BLaER1 (cell line): ENCODE measurements at regions not wholly inside any gene's neighbourhood (a gene's known extent, or its start where the extent isn't known, plus 50 kb on each side); places are given as distances from the start of the nearest gene placed in this dataset.

Source experiments
- H3K27ac ChIP-seq: shearing (Covaris generic); formaldehyde crosslinking; 2 replicates; pipeline ENCODE4 v1.8.1; 2022
- H3K27me3 ChIP-seq: shearing (Covaris generic); formaldehyde crosslinking; 2 replicates; pipeline ENCODE4 v1.8.1; 2022
- H3K36me3 ChIP-seq: shearing (Covaris generic); formaldehyde crosslinking; 2 replicates; pipeline ENCODE4 v1.8.1; 2022
- H3K4me1 ChIP-seq: shearing (Covaris generic); formaldehyde crosslinking; 2 replicates; pipeline ENCODE4 v1.8.1; 2022
- H3K4me2 ChIP-seq: shearing (Covaris generic); formaldehyde crosslinking; 2 replicates; pipeline ENCODE4 v1.8.1; 2022
- H3K4me3 ChIP-seq: shearing (Covaris generic); formaldehyde crosslinking; 2 replicates; pipeline ENCODE4 v1.8.1; 2022
- H3K9ac ChIP-seq: shearing (Covaris generic); formaldehyde crosslinking; 2 replicates; pipeline ENCODE4 v1.8.1; 2022
- H3K9me3 ChIP-seq: shearing (Covaris generic); formaldehyde crosslinking; 2 replicates; pipeline ENCODE4 v1.8.1; 2022
- H4K20me1 ChIP-seq: shearing (Covaris generic); formaldehyde crosslinking; 2 replicates; pipeline ENCODE4 v1.8.1; 2022
- Cebpa-rat ChIP-seq: shearing (Covaris generic); IDR thresholded peaks from 2 replicates; pipeline ENCODE4 v1.8.1; 2022

DNA sequence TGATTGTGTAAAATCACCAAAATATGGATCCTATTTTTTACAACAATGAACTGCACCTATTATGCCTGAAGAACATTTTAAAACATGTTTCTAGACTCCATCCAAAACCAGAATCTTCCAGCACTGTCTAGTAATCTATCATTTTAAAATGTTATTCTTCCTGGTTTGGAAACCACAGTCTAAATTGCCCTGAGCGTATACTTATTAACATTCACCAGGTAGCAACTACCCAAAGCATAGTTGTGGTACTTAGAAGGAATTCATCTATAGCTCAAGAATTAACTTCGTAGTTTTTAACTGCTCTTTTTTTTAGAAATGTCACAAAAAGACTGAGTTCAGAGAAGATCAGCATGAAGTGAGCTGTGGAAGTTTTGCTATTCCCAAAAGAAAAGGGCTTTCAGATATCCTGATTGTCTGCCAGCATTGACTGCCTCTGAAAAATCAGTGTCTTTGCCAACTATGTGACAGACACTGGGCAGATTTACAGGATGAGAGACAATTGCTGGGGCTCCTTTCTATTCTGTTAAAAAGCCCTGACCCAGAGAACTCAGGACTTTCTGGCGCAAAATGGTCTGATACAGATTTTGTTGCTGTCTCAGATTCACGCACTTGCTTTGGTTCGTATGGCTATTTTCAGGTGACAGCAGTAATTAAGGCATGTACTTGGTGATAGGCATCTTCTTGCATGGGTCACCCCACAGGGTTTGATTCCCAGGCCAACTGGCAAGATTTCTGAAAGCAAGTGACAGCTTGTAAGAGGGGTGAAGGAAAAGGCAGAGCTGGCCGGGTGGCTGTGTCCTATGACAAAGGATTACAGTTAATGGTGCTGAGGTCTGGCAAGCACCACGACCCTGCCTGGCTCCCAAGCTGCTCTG is 152.5 kb upstream of the RAI14 start:
- no peak overlapping the region for H3K4me2 ChIP-seq

DNA sequence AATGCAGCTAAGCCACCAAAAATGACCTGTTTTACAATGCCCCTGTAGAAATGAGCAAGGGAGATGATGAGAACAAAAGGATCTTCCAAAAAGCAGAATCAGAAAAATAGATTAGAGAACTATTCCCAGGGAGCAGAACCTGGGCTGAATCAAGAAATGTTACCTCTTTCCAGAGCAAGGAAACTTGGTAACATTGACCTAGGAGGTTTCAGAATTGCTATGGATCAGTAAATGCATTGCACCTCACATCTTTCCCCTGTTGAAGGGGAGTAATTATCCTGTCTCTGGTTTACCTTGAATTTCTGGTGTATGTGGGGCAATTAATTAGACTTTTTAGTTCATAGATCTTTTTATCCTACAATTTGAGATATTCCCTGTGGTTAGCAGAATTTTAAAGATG is 151.2 kb upstream of the RAI14 start:
- no peaks in the 10 kb centered on the region for H3K27me3 ChIP-seq
- H3K4me2 ChIP-seq: no peak overlapping the region
- peaks cover 15% of the 10 kb centered on the region for H3K4me1 ChIP-seq
- no peaks in the 10 kb centered on the region for H3K36me3 ChIP-seq
- TF ChIP-seq Cebpa-rat: no peak
- H3K4me3 ChIP-seq: no peak overlapping the region
- no peak overlapping the region for H3K9ac ChIP-seq
- H4K20me1 ChIP-seq: no peaks in the 10 kb centered on the region
- no peak overlapping the region for H3K27ac ChIP-seq
- H3K9me3 ChIP-seq: 0 out of 2 replicates have a peak, but pooled peaks cover 9% of the 10 kb centered on the region

More for the DNA sequence above, 152.5 kb upstream of the RAI14 start:
- Histone ChIP-seq H3K9me3 (0 out of 2 replicates have a peak, but pooled peaks cover 9% of the 10 kb centered on the region), H3K36me3 (no peaks in the 10 kb centered on the region), H3K27ac (no peak overlapping the region), H3K9ac (no peak overlapping the region), H3K4me3 (no peak overlapping the region), H3K4me1 (peaks cover 26% of the 10 kb centered on the region), H3K27me3 (no peaks in the 10 kb centered on the region), H4K20me1 (no peaks in the 10 kb centered on the region)
- no peak for TF ChIP-seq Cebpa-rat

DNA sequence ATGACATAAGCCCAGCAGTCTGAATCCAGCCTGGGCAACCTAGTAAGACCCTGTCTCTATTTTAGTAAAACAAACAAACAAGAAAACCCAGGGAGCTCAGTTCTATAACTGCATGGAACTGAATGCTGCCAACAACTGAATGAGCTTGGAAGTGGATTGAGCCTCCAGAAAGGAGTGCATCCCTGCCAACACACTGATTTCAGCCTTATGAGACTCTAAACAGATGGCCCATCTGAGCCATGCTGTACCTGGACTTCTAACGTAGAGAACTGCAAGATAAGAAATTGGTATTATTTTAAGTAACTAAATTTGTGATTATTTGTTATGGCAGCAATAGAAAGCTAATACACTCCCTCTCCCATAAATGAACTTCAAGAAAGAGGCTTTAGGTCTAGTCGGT is 150.4 kb upstream of the RAI14 start:
- TF ChIP-seq Cebpa-rat: no peak
- no peaks in the 10 kb centered on the region for H3K27me3 ChIP-seq
- H3K4me3 ChIP-seq: no peak overlapping the region
- H3K4me2 ChIP-seq: no peak overlapping the region
- H3K9me3 ChIP-seq: 0 out of 2 replicates have a peak, but pooled peaks cover 9% of the 10 kb centered on the region
- H3K36me3 ChIP-seq: no peaks in the 10 kb centered on the region
- peaks cover 9% of the 10 kb centered on the region for H3K4me1 ChIP-seq
- H3K9ac ChIP-seq: no peak overlapping the region
- no peaks in the 10 kb centered on the region for H4K20me1 ChIP-seq
- no peak overlapping the region for H3K27ac ChIP-seq

DNA sequence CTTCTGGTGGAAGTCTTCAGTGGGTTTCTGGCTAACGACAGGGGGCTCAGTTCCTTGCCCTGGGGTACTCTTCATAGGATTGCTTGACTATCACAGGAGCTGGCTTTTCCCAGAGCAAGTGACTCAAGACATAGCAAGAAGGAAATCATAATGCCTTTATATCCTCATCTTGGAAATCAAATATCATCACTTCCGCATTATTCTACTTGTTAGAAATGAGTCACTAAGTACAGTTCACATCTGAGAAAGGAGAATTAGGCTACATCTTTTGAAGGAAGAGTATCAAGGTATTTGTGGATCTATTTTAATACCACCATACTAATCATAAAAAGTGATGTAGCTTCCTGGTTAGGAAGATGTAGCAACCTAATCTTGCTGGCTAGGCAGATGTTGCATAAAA is 148.2 kb upstream of the RAI14 start:
- 0 out of 2 replicates have a peak, but pooled peaks cover 9% of the 10 kb centered on the region for H3K9me3 ChIP-seq
- H3K27ac ChIP-seq: no peak overlapping the region
- no peak for TF ChIP-seq Cebpa-rat
- no peaks in the 10 kb centered on the region for H4K20me1 ChIP-seq
- no peak overlapping the region for H3K4me3 ChIP-seq
- H3K4me2 ChIP-seq: no peak overlapping the region
- no peaks in the 10 kb centered on the region for H3K27me3 ChIP-seq
- H3K4me1 ChIP-seq: no peaks in the 10 kb centered on the region
- no peak overlapping the region for H3K9ac ChIP-seq
- no peaks in the 10 kb centered on the region for H3K36me3 ChIP-seq

DNA sequence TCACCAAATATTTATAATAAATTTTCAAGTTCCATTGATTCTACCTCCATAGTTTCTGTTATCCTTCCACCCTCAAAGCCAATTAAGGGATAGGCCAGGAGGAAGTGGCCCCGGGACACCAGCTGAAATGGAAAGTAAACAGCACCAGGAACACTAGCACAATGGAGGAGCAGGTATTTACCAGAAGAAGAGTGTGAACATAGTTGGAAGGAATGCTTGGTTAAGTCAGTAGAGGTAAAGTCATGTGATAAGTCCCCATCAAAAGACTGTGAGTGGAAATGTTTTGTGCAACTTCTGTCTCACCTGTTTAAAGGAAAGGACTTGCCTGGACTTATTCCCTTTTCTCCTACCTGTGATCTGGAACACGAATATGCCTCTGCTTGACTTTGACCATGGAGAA is 146.7 kb upstream of the RAI14 start:
- Histone ChIP-seq H3K9me3 (0 out of 2 replicates have a peak, but pooled peaks cover 9% of the 10 kb centered on the region), H3K36me3 (no peaks in the 10 kb centered on the region), H4K20me1 (no peaks in the 10 kb centered on the region), H3K4me1 (no peaks in the 10 kb centered on the region), H3K27ac (no peak overlapping the region), H3K27me3 (no peaks in the 10 kb centered on the region), H3K4me3 (no peak overlapping the region), H3K9ac (no peak overlapping the region), H3K4me2 (no peak overlapping the region)
- no peak for TF ChIP-seq Cebpa-rat

DNA sequence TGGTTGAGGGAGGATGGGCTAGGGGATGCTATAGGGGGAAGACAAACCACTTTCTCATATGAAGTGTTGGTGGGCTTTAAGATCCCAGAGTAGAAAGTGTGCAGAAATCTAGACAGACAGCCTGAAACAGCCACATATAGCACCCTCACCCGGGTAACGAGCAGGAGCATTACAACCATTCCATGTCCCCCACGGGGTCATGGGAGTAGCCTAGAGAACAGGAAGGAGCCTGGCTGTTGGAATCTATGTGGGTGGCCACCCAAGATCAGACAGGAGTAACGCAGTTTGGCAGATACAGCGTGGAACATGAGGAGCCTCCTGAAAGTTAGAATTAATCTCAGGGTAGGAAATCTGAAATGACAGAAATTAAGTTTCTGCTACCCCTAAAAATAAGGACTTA is 146.1 kb upstream of the RAI14 start:
- H3K27me3 ChIP-seq: no peaks in the 10 kb centered on the region
- TF ChIP-seq Cebpa-rat: no peak
- H3K4me3 ChIP-seq: no peak overlapping the region
- H3K9me3 ChIP-seq: 0 out of 2 replicates have a peak, but pooled peaks cover 5% of the 10 kb centered on the region
- no peaks in the 10 kb centered on the region for H3K4me1 ChIP-seq
- no peak overlapping the region for H3K27ac ChIP-seq
- no peaks in the 10 kb centered on the region for H3K36me3 ChIP-seq
- H4K20me1 ChIP-seq: no peaks in the 10 kb centered on the region
- no peak overlapping the region for H3K4me2 ChIP-seq
- H3K9ac ChIP-seq: no peak overlapping the region

DNA sequence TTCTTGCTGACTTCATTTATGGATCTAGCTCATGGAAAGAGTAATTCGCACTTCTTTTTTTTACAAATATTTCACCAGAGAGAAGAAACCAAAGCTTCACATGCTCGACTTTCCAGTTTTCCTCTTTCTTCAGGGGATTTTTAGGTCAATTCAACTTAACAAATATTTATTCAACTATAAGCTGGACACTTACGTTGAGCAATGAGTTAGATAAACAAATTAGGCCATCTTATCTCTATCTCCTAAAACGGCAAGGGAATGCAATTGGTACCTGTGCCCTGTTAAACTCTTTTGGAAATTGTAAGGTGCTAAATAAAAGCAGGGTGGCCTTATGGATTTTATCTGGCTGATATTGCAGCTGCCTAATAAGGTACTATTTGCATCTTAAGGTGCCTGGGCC is 145.1 kb upstream of the RAI14 start:
- Histone ChIP-seq H3K27ac (no peak overlapping the region), H3K9ac (no peak overlapping the region), H3K4me2 (no peak overlapping the region)

DNA sequence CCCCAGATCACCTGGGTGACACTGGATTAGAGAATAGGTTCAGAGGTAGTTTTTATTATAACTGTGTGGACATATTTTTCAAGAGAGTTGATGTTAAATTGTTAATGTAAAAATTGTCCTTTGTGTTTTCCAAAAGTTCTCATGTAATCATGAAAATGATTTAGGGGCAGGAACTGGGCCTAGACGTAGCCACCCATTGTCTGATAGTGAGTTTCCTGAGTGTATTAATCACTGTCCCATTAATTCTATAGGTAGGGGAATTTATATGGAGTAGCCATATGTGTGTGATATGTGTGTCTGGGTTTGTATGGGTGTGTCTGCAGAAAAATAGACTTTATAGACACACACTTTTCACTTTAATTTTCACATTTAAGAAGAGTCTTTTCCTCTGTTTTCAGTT is 144.6 kb upstream of the RAI14 start:
- H3K36me3 ChIP-seq: no peaks in the 10 kb centered on the region
- no peaks in the 10 kb centered on the region for H3K9me3 ChIP-seq
- H3K9ac ChIP-seq: no peak overlapping the region
- H3K4me1 ChIP-seq: no peaks in the 10 kb centered on the region
- no peak overlapping the region for H3K4me2 ChIP-seq
- H4K20me1 ChIP-seq: no peaks in the 10 kb centered on the region
- no peak overlapping the region for H3K27ac ChIP-seq
- TF ChIP-seq Cebpa-rat: no peak
- H3K27me3 ChIP-seq: no peaks in the 10 kb centered on the region
- no peak overlapping the region for H3K4me3 ChIP-seq

More for the DNA sequence above, 145.1 kb upstream of the RAI14 start:
- no peak for TF ChIP-seq Cebpa-rat
- no peaks in the 10 kb centered on the region for H3K27me3 ChIP-seq
- no peaks in the 10 kb centered on the region for H3K9me3 ChIP-seq
- no peaks in the 10 kb centered on the region for H3K4me1 ChIP-seq
- H3K4me3 ChIP-seq: no peak overlapping the region
- no peaks in the 10 kb centered on the region for H4K20me1 ChIP-seq
- no peaks in the 10 kb centered on the region for H3K36me3 ChIP-seq

DNA sequence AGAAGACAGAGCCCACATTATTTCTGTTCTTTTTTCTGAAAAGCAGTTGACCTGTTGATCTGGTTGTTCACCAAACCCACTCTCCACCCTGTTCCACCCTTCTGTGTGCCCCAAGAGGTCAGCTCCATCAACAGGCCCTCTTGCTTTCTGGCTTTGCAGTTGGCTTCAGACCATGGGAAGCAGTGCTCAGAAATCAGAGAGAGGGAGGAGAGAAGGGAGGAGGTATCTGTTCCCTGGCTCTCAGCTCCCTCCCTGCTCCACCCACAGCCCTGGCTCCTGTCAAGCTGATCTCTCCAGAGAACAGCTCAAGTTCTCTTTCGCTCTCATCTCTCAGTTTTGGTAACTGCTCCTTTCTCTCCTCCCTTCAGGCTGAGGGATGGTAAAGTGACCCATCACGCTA is 144.2 kb upstream of the RAI14 start:
- Histone ChIP-seq H3K9me3 (no peaks in the 10 kb centered on the region), H3K4me3 (no peak overlapping the region), H3K9ac (no peak overlapping the region), H3K27ac (no peak overlapping the region), H4K20me1 (no peaks in the 10 kb centered on the region), H3K36me3 (no peaks in the 10 kb centered on the region), H3K4me2 (no peak overlapping the region), H3K4me1 (no peaks in the 10 kb centered on the region), H3K27me3 (no peaks in the 10 kb centered on the region)
- no peak for TF ChIP-seq Cebpa-rat

DNA sequence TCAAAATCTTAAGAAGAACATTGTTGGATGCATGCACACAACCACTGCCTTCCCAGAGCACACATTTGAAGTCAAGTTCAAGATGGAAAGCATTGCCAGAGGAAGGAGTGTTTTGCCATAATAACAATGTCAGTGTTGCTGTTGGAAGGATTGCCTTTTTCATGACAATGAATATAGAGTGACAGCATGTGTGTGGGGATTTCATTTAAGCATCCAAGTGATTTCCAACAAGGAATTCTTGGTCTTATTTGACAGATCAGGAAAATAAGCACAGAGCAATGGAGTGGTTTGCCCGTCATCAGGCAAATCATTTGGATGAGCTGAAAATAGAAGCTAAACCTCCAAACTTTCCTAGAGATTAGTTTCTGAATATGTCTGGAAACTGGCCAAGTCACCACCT is 140.0 kb upstream of the RAI14 start:
- H3K4me1 ChIP-seq: no peaks in the 10 kb centered on the region
- no peaks in the 10 kb centered on the region for H3K27me3 ChIP-seq
- H3K27ac ChIP-seq: no peak overlapping the region
- no peak for TF ChIP-seq Cebpa-rat
- H3K36me3 ChIP-seq: no peaks in the 10 kb centered on the region
- no peak overlapping the region for H3K4me2 ChIP-seq
- no peak overlapping the region for H3K9ac ChIP-seq
- no peaks in the 10 kb centered on the region for H3K9me3 ChIP-seq
- H4K20me1 ChIP-seq: no peaks in the 10 kb centered on the region
- H3K4me3 ChIP-seq: no peak overlapping the region

DNA sequence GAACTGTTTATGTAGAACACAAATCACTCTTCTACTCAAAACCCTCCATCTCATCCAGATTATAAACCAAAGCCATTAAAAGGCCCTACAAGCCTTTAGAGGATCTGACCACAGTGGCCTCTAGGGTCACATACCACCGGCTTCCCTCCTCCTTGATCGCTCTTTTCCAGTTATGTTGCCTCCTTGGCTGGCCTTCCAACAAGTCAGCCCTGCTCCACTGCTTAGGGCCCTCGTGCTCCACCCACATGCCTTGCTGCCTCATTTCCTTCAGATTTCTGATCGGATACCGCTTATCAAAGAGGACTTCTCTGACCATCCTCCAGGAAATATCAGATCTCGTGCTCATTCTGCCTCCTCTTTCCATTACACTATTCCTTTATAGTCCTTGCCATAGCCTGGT is 139.4 kb upstream of the RAI14 start:
- Histone ChIP-seq H4K20me1 (no peaks in the 10 kb centered on the region), H3K4me1 (no peaks in the 10 kb centered on the region), H3K36me3 (no peaks in the 10 kb centered on the region), H3K9ac (no peak overlapping the region), H3K4me3 (no peak overlapping the region), H3K4me2 (no peak overlapping the region), H3K27me3 (no peaks in the 10 kb centered on the region), H3K27ac (no peak overlapping the region), H3K9me3 (no peaks in the 10 kb centered on the region)
- no peak for TF ChIP-seq Cebpa-rat
